ENCODE measurements at regions not wholly inside any gene's neighbourhood (a gene's known extent, or its start where the extent isn't known, plus 50 kb on each side); places are given as distances from the start of the nearest gene placed in this dataset.

GRCh38 chr3:124409650-124410275 is 320.5 kb upstream of the UMPS start:
- peak; percentile 55 for DNase-seq (ENCODE audit: low spot score)

- no peak for DNase-seq (ENCODE audit: low spot score)
Observed at GRCh38 chr3:124410471-124410870, 319.8 kb upstream of the UMPS start.

GRCh38 chr3:124411728-124412127 is 318.5 kb upstream of the UMPS start:
- DNase-seq (ENCODE audit: low spot score) = no peak

GRCh38 chr3:124412644-124413043 is 317.6 kb upstream of the UMPS start:
- no peak for DNase-seq (ENCODE audit: low spot score)

GRCh38 chr3:124413393-124413792 is 316.9 kb upstream of the UMPS start:
- DNase-seq (ENCODE audit: low spot score) = no peak

GRCh38 chr3:124413989-124414598 is 316.2 kb upstream of the UMPS start:
- no peak for DNase-seq (ENCODE audit: low spot score)

- no peak for DNase-seq (ENCODE audit: low spot score)
Observed at GRCh38 chr3:124415446-124415960, 314.7 kb upstream of the UMPS start.

GRCh38 chr3:124419303-124419702 is 310.9 kb upstream of the UMPS start:
- DNase-seq (ENCODE audit: low spot score) = no peak

GRCh38 chr3:124420392-124420791 is 309.9 kb upstream of the UMPS start:
- no peak for DNase-seq (ENCODE audit: low spot score)

GRCh38 chr3:124422805-124423204 is 307.4 kb upstream of the UMPS start:
- DNase-seq (ENCODE audit: low spot score) = no peak

- no peak for DNase-seq (ENCODE audit: low spot score)
Observed at GRCh38 chr3:124424396-124424795, 305.9 kb upstream of the UMPS start.

GRCh38 chr3:124425972-124426371 is 304.3 kb upstream of the UMPS start:
- DNase-seq (ENCODE audit: low spot score) = no peak

- DNase-seq (ENCODE audit: low spot score) = no peak
Observed at GRCh38 chr3:124428372-124429128, 301.7 kb upstream of the UMPS start.

GRCh38 chr3:124429129-124429815 is 301.0 kb upstream of the UMPS start:
- DNase-seq (ENCODE audit: low spot score) = peak; percentile 75

GRCh38 chr3:124431331-124431994 is 298.8 kb upstream of the UMPS start:
- no peak for DNase-seq (ENCODE audit: low spot score)

GRCh38 chr3:124434176-124434575 is 296.1 kb upstream of the UMPS start:
- DNase-seq (ENCODE audit: low spot score) = no peak

- DNase-seq (ENCODE audit: low spot score) = no peak
Observed at GRCh38 chr3:124435467-124435866, 294.8 kb upstream of the UMPS start.

GRCh38 chr3:124438813-124439212 is 291.4 kb upstream of the UMPS start:
- DNase-seq (ENCODE audit: low spot score) = no peak

- DNase-seq (ENCODE audit: low spot score) = peak; percentile 11
Observed at GRCh38 chr3:124439603-124440002, 290.6 kb upstream of the UMPS start.

- no peak for DNase-seq (ENCODE audit: low spot score)
Observed at GRCh38 chr3:124441766-124442165, 288.5 kb upstream of the UMPS start.

- no peak for DNase-seq (ENCODE audit: low spot score)
Observed at GRCh38 chr3:124442463-124442862, 287.8 kb upstream of the UMPS start.

- no peak for DNase-seq (ENCODE audit: low spot score)
Observed at GRCh38 chr3:124443446-124443845, 286.8 kb upstream of the UMPS start.
